ENCODE measurements at regions not wholly inside any gene's neighbourhood (a gene's known extent, or its start where the extent isn't known, plus 50 kb on each side); places are given as distances from the start of the nearest gene placed in this dataset.

- no peak overlapping the region for H3K4me3 Mint-ChIP-seq
- H3K36me3 Mint-ChIP-seq = peaks cover 2% of the 10 kb centered on the region
- no peaks in the 10 kb centered on the region for H3K27me3 Mint-ChIP-seq
- DNase-seq (no peak), ATAC-seq (ENCODE audit: low read depth) (no peak)
- H3K4me1 Mint-ChIP-seq = no peaks in the 10 kb centered on the region
- POLR2A ChIA-PET = no interaction called here
- H3K9me3 Mint-ChIP-seq = peaks cover 2% of the 10 kb centered on the region
- no peak overlapping the region for H3K27ac Mint-ChIP-seq
Observed at GRCh38 chr6:14844411-14844810, 401.5 kb upstream of the JARID2 start.

DNA sequence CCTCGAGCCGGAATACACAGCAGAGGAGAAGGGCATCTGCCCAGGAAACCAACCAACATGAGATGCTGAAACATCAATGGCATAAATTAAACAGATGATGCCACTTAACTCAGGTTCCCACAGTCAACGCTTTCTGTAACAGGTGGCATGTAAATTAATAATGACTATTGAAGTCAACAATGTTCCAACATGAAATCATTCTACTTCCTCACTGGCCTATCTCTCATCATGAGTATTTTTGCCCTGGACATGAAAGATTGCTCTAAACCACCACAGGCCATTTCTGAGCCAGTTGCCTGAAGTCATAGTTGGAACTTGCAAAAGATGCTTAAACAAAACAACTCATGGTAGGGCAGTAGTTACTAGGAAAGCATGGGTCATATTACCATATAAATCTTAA, 397.9 kb upstream of the JARID2 start:
- no peak for ATAC-seq (ENCODE audit: low read depth)
- H3K36me3 Mint-ChIP-seq = no peaks in the 10 kb centered on the region

DNA sequence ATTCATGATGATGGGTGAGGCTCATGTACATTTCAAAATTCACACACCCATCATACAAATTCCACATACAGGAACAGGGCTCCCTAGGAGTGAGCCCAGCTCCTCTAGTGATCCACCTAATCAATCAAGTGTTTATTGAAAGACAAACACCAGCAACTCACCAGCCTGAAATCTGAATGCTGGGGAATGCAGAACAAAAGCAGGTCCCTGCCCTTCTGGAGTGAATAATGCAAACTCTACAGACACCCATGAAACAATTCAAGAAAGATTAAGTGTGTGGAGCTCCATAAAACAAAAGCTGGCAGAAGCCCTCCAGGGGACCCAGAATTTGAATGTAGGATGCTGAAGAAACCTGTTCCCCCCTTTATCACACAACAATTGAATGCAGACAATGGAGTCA, 396.7 kb upstream of the JARID2 start:
- H3K4me1 Mint-ChIP-seq = no peaks in the 10 kb centered on the region
- H3K9me3 Mint-ChIP-seq = no peaks in the 10 kb centered on the region
- H3K27me3 Mint-ChIP-seq = peaks cover 2% of the 10 kb centered on the region
- H3K36me3 Mint-ChIP-seq = no peaks in the 10 kb centered on the region
- no peak overlapping the region for H3K27ac Mint-ChIP-seq
- no peak overlapping the region for H3K4me3 Mint-ChIP-seq
- no peak for ATAC-seq (ENCODE audit: low read depth)
- DNase-seq = no peak
- POLR2A ChIA-PET = no interaction called here

More for the DNA sequence above, 397.9 kb upstream of the JARID2 start:
- no peaks in the 10 kb centered on the region for H3K27me3 Mint-ChIP-seq
- H3K9me3 Mint-ChIP-seq = no peaks in the 10 kb centered on the region
- no peak overlapping the region for H3K4me3 Mint-ChIP-seq
- POLR2A ChIA-PET = no interaction called here
- no peak for DNase-seq
- no peak overlapping the region for H3K27ac Mint-ChIP-seq
- H3K4me1 Mint-ChIP-seq = no peaks in the 10 kb centered on the region

GRCh38 chr6:14851281-14851680, 394.6 kb upstream of the JARID2 start:
- peaks cover 2% of the 10 kb centered on the region for H3K27me3 Mint-ChIP-seq
- no peak overlapping the region for H3K27ac Mint-ChIP-seq
- H3K4me1 Mint-ChIP-seq = no peaks in the 10 kb centered on the region
- POLR2A ChIA-PET = no interaction called here
- DNase-seq (no peak), ATAC-seq (ENCODE audit: low read depth) (no peak)
- no peaks in the 10 kb centered on the region for H3K36me3 Mint-ChIP-seq
- H3K9me3 Mint-ChIP-seq = no peaks in the 10 kb centered on the region
- H3K4me3 Mint-ChIP-seq = no peak overlapping the region

DNA sequence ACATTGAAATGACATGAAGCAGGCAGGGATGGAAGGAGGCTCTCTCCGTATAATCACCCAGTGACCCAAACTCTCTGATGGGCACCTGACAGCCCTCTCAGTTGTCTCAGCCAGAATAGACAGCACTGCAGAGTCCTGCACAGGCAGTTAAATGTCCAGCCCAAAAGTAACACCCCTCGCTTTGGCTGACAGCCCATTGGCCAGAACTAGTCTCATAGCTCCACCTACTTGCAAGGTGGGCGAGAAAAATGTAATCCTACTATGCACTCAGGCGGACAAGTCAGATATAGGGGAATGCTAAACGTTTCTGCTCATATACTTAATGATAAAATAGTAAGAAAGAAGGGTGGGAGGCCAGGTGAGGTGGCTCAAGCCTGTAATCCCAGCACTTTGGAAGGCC, 393.5 kb upstream of the JARID2 start:
- POLR2A ChIA-PET = no interaction called here
- peaks cover 2% of the 10 kb centered on the region for H3K27me3 Mint-ChIP-seq
- no peak overlapping the region for H3K27ac Mint-ChIP-seq
- no peak overlapping the region for H3K4me3 Mint-ChIP-seq
- H3K36me3 Mint-ChIP-seq = peaks cover 1% of the 10 kb centered on the region
- no peaks in the 10 kb centered on the region for H3K9me3 Mint-ChIP-seq
- peaks cover 5% of the 10 kb centered on the region for H3K4me1 Mint-ChIP-seq
- ATAC-seq (ENCODE audit: low read depth) (no peak), DNase-seq (no peak)

GRCh38 chr6:14856177-14856576, 389.7 kb upstream of the JARID2 start:
- no peak overlapping the region for H3K4me3 Mint-ChIP-seq
- POLR2A ChIA-PET = interaction anchor here (1.3 kb wide), 1 partner anchor 54 kb away, joined by 4 read pairs; no protein-coding TSS in a partner anchor
- no peak overlapping the region for H3K27ac Mint-ChIP-seq
- H3K9me3 Mint-ChIP-seq = no peaks in the 10 kb centered on the region
- no peak for ATAC-seq (ENCODE audit: low read depth)
- no peak for DNase-seq
- peaks cover 19% of the 10 kb centered on the region for H3K4me1 Mint-ChIP-seq
- peaks cover 4% of the 10 kb centered on the region for H3K36me3 Mint-ChIP-seq
- peaks cover 2% of the 10 kb centered on the region for H3K27me3 Mint-ChIP-seq

GRCh38 chr6:14857001-14857400, 388.9 kb upstream of the JARID2 start:
- Mint-ChIP-seq H3K27ac (peak overlapping the region; percentile 86), H3K9me3 (no peaks in the 10 kb centered on the region), H3K4me1 (peaks cover 26% of the 10 kb centered on the region), H3K36me3 (peaks cover 4% of the 10 kb centered on the region), H3K4me3 (peak overlapping the region; percentile 76), H3K27me3 (peaks cover 2% of the 10 kb centered on the region)
- POLR2A ChIA-PET = interaction anchor here (0.7 to 1.3 kb wide), 2 partner anchors 39 to 53 kb away, joined by 4 to 5 read pairs; no protein-coding TSS in a partner anchor
- ATAC-seq (ENCODE audit: low read depth) (no peak), DNase-seq (peak; percentile 39)

DNA sequence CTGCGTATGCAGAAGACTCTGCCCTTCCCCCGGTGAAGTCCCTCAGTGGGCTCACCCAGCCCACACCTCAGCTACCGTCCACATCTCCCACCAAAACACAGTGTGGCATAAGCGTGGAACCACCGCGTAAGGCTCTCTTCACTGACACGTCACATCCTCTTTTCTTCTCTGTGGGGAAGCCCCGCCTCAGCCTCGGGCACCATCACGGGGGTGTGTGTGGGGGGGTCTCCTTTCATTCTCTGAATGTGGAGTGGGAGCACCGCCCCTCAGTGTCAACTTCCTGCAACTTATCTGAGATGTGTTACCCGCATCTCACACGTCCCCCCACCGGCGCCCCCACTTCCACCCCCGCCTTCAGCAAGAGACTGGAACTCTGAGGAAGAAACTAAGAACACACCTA, 388.4 kb upstream of the JARID2 start:
- peak overlapping the region; percentile 76 for H3K4me3 Mint-ChIP-seq
- ATAC-seq (ENCODE audit: low read depth) = peak; percentile 88
- H3K9me3 Mint-ChIP-seq = no peaks in the 10 kb centered on the region
- H3K4me1 Mint-ChIP-seq = peaks cover 26% of the 10 kb centered on the region
- peak overlapping the region; percentile 86 for H3K27ac Mint-ChIP-seq
- peak; percentile 58 for DNase-seq
- peaks cover 2% of the 10 kb centered on the region for H3K27me3 Mint-ChIP-seq
- POLR2A ChIA-PET = interaction anchor here (1.3 kb wide), 1 partner anchor 53 kb away, joined by 4 read pairs; no protein-coding TSS in a partner anchor
- H3K36me3 Mint-ChIP-seq = peaks cover 4% of the 10 kb centered on the region

DNA sequence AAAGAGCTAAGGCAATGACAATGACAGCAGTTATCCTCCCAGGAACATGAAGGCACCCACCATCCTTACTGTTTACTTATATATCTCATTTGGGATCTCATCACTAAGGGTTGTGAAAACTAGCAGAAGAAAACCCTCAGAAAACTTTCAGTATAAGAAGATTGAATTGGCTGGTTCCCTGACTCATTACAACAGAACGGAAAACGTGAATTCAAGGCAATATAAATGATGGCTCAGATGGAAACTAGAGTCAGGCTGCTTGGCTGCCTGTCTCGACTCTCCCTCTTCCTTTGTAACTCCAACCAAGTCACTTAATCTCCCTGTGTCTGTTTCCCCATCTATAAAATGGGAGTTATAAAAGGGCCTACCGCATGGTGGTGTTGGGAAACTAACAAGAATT, 387.1 kb upstream of the JARID2 start:
- DNase-seq = no peak
- no peak overlapping the region for H3K27ac Mint-ChIP-seq
- peaks cover 26% of the 10 kb centered on the region for H3K4me1 Mint-ChIP-seq
- peaks cover 4% of the 10 kb centered on the region for H3K36me3 Mint-ChIP-seq
- POLR2A ChIA-PET = no interaction called here
- no peak for ATAC-seq (ENCODE audit: low read depth)
- peaks cover 2% of the 10 kb centered on the region for H3K27me3 Mint-ChIP-seq
- H3K4me3 Mint-ChIP-seq = no peak overlapping the region
- H3K9me3 Mint-ChIP-seq = no peaks in the 10 kb centered on the region

GRCh38 chr6:14860774-14861173, 385.1 kb upstream of the JARID2 start:
- Mint-ChIP-seq H3K4me1 (peaks cover 30% of the 10 kb centered on the region), H3K36me3 (peaks cover 4% of the 10 kb centered on the region), H3K9me3 (no peaks in the 10 kb centered on the region), H3K4me3 (no peak overlapping the region), H3K27ac (no peak overlapping the region), H3K27me3 (no peaks in the 10 kb centered on the region)
- no peak for DNase-seq
- POLR2A ChIA-PET = interaction anchor here (1.0 kb wide), 1 partner anchor 13 kb away, joined by 3 read pairs; no protein-coding TSS in a partner anchor
- ATAC-seq (ENCODE audit: low read depth) = no peak

DNA sequence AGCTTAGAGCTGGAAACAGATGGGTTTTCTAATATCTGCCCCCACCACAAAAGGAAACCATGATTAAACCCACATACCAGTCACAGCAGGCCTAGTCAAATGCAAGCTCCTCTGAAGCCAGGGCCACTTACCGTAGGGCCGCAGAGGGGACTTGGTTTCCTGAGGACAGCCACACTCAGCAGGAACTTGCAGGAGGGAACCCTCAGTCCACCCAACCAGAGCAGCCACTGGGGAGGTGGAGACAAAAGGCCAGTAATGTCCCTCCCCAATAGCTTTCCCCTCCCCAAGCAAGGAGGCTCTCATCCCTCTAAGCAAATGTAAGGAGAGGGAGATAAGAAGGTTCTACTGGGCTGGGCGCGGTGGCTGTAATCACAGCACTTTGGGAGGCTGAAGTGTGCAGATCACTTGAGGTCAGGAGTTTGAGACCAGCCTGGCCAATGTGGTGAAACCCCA, 384.4 kb upstream of the JARID2 start:
- POLR2A ChIA-PET = interaction anchor here (1.0 kb wide), 1 partner anchor 12 kb away, joined by 3 read pairs; no protein-coding TSS in a partner anchor
- H3K36me3 Mint-ChIP-seq = peaks cover 4% of the 10 kb centered on the region
- DNase-seq = no peak
- H3K27ac Mint-ChIP-seq = no peak overlapping the region
- H3K4me3 Mint-ChIP-seq = peak overlapping the region; percentile 31
- H3K9me3 Mint-ChIP-seq = no peaks in the 10 kb centered on the region
- ATAC-seq (ENCODE audit: low read depth) = peak; percentile 43
- H3K4me1 Mint-ChIP-seq = peaks cover 32% of the 10 kb centered on the region
- no peaks in the 10 kb centered on the region for H3K27me3 Mint-ChIP-seq

DNA sequence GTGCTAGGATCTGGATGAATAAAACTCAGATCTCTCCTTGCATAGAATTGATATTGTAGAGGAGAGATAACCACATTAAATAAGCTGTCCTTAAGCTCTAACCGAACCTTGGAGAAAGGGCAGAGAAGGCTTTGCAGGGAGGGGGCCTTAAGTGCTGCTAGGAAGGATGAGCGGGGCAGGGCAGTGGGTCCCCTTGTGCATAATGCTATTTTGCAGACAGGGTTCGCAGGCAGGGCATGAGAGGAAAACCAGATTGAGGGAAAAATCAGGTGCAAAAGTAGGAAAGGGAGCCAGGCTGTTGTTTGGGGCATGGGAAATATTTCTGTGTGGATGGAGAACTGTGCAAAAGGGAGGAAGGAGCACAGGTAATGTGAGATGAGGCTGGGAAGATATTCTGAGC, 383.0 kb upstream of the JARID2 start:
- ATAC-seq (ENCODE audit: low read depth) = no peak
- Mint-ChIP-seq H3K4me3 (no peak overlapping the region), H3K27ac (no peak overlapping the region), H3K27me3 (no peaks in the 10 kb centered on the region), H3K36me3 (peaks cover under 1% of the 10 kb centered on the region), H3K4me1 (peaks cover 22% of the 10 kb centered on the region), H3K9me3 (no peaks in the 10 kb centered on the region)
- POLR2A ChIA-PET = no interaction called here
- DNase-seq = no peak

DNA sequence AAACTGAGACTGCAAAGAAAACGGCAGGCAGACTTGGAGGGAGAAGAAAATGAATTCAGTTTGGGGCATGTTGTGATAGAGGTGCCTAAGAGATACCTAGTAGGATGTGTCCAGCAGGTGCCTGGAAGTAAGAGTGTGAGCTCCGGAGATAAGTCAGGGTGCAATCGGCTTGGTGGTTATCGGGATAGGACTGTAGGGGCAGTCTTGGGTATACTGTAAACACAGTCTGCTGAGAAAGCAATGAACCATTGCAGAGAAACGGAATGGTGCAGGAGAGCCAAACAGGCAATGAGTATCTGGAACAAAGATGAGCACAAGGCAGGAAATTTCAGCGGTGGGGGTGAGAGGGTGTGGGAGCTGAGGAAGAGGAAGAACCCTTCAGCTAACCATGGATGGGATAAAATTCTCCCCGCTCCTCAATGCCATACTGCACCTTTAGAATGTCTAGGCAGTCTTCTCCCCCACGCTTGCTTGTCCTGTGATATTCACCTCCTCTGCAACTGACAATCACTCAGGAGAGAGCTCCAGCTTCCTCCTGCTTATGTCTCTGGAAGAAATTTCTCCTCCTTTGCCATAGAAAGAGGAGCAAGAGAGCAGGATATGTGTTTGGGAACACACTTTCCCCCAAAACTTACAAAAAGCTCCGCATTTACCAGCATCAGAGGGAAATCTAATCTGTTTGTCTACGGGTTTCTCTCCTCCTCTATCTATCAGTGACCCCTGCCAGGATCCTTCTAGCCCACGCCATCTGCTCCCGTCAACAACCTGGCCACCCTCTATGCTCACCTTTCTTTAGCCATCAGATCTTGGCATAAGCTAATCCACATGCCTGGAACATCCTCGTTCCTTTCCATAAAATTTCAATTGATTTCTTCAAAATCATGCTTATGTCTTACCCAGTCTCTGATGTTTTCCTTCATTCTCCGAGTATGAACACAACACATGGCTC, 381.7 kb upstream of the JARID2 start:
- H3K27ac Mint-ChIP-seq = no peak overlapping the region
- no peaks in the 10 kb centered on the region for H3K27me3 Mint-ChIP-seq
- ATAC-seq (ENCODE audit: low read depth) (no peak), DNase-seq (no peak)
- POLR2A ChIA-PET = no interaction called here
- no peak overlapping the region for H3K4me3 Mint-ChIP-seq
- peaks cover 19% of the 10 kb centered on the region for H3K4me1 Mint-ChIP-seq
- no peaks in the 10 kb centered on the region for H3K36me3 Mint-ChIP-seq
- no peaks in the 10 kb centered on the region for H3K9me3 Mint-ChIP-seq

Data from activated naive CD8-positive, alpha-beta T cell treated with anti-CD3 and anti-CD28 coated beads, Interleukin-2, amount 10 ng/mL, durations not matched to agents 7 days and 5 days (primary cell).